Raji (cell line): ENCODE measurements at regions not wholly inside any gene's neighbourhood (a gene's known extent, or its start where the extent isn't known, plus 50 kb on each side); places are given as distances from the start of the nearest gene placed in this dataset.

Source experiments
- POLR2A ChIP-seq: IDR thresholded peaks from 2 replicates; pipeline ENCODE4 v1.6.1; 2011; ENCODE audit warnings: low read depth, low read length, control low read depth; ENCODE audit not compliant: insufficient read depth

- TF ChIP-seq POLR2A: no peak
These were observed 110.5 kb upstream of the CARMIL1 start for GRCh38 chr6:25168637-25169036.

GRCh38 chr6:25169553-25169952 lies 109.6 kb upstream of the CARMIL1 start:
- TF ChIP-seq POLR2A: no peak

DNA sequence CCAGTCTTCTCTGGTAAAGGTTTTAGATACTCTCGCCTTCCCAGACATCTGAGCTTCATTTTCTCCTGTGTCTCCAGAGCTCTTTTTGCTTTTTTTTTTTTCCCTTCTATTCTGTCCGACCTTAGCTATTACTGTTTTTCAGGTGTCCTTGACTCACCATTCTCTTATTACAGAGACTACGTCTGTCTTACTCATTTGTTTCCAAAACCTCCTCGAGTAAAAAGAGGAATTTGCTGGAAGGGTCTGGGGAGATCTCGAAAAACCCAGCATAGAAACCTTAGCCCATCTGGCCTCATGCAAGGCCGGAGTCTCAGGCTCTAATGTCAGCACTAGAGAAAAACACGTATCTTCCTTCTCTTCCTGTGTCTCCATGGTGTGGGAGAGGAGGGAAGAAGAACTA lies 109.2 kb upstream of the CARMIL1 start:
- no peak for TF ChIP-seq POLR2A

DNA sequence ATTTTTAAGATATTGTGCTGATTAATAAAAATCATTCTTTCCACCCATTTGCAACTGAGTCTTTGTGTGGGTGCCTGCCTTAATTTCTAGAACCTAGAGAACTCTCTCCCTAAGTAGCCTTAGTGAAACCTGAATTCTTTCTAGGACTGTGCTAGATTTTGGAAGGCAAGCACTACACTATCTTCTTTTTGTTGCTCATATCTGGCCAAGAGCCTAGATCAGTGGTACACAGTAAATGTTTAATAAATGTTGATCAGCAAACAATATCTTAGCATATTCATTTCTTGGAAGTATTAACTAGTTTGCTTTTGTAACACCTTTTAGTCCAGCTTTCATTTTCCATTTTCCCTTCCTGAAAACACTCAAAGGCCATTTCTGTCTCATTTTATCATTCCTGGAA lies 108.5 kb upstream of the CARMIL1 start:
- TF ChIP-seq POLR2A: no peak

DNA sequence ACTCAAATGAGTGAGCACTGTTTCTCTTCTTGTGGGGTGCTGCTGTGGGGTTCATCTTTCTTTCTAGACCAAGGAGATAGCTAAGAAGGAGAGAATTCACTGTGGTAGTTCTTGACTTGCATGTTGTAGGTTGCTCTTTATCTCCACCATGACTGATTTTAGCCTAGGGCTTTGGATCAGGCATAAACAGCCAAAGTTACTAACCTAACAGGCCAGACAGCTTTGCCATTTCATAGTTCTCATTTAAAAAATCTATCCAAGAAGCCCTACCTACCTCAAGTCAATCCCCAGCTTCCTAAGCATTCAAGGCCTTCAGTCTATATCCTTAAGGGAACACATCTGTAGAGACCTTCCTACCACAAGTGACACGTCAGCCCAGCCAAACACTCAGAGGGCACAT lies 107.9 kb upstream of the CARMIL1 start:
- TF ChIP-seq POLR2A: no peak

DNA sequence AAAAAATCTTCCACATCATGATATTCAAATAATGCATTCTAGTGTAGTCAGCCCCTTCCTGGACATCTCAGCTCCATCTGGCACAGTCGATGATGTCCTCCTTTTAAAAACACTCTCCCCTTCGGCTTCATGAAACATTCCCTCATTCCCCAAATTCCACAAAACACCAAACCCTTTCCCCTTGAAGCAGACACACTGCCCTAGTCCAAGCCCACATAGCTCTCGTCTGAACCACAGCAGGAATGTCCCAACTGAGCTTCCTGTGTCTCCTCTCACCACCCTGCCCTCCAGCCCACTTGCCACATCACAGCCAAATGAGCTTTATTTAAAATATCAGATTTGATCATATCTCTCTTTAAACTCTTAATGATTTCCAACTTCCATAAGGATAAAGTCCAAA lies 106.4 kb upstream of the CARMIL1 start:
- no peak for TF ChIP-seq POLR2A

GRCh38 chr6:25173246-25173645 lies 105.9 kb upstream of the CARMIL1 start:
- TF ChIP-seq POLR2A: no peak

DNA sequence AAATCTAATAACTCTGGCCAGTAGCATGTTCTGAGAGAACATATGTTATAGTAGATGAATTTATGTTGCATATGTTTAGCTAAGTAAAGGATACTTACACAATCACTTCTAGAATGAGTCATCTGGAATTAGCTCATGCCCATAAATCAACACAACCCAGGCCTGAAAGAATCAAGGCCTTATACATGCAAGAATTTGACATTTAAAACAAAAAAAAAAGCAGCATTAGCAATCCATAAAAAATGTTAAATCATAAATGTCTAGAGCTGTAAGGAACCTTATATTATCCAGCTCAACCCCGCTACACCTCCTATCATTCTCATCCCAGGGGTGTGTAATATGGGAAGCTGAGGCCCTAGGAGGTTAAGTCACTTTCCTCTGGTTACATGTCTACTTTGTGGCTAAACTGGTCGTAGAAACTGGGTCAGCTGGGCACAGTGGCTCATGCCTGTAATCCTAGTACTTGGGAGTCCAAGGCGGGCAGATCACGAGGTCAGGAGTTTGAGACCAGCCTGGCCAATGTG lies 105.2 kb upstream of the CARMIL1 start:
- TF ChIP-seq POLR2A: no peak

GRCh38 chr6:25174678-25175077 lies 104.5 kb upstream of the CARMIL1 start:
- TF ChIP-seq POLR2A: no peak

DNA sequence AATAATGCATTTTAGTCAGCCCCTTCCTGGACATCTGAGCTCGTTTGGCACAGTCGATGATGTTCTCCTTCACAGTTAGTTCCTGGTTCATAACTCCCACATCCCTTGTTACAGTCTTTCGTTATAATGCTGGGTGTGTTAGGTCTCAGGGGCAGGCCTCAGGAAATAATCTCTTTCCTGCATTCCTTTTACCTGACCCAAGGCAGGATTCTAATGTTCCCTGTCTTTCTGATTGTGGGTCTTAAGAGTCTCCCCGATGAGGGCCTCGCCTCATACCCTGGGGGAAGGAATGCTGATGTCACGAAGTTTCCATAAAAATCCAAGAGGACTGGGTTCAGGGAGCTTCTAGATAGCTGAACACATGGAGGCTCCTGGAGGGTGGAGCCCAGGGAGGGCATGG lies 104.0 kb upstream of the CARMIL1 start:
- no peak for TF ChIP-seq POLR2A

GRCh38 chr6:25175681-25176080 lies 103.5 kb upstream of the CARMIL1 start:
- TF ChIP-seq POLR2A: no peak

GRCh38 chr6:25176466-25176865 lies 102.7 kb upstream of the CARMIL1 start:
- no peak for TF ChIP-seq POLR2A

- TF ChIP-seq POLR2A: no peak
These were observed 101.6 kb upstream of the CARMIL1 start for GRCh38 chr6:25177500-25178028.

DNA sequence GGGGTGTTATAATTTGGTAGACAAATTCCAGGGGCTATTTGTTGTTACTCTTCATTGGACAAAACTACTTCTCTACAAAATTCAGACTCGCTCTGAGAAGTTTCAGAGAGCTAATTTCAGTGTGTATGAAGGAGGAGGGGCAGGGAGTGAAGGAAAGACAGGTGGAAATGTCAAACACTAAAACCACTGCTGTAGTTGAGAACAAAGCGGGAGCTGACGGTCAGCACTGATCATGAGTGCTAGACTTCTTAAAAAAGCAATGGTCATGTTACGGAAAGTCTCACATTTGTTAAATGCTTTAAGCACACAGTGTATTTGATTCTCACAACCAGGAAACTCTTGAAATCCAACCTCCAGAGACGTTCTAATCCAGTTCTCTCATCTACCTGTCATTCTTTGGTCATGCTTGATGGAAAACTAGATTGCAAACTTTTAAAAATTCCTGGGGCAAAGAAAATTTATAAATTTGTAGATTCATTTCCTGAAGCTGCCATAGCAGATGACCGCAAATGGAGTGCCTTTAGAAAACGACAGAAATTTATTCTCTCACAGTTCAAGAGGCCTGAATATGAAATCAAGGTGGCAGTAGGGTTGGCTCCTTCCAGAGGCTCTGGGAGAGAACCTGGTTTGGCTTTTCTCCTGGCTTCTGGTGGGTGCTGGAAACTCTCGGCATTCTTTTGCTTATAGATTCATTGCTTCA lies 100.7 kb upstream of the CARMIL1 start:
- TF ChIP-seq POLR2A: no peak

- no peak for TF ChIP-seq POLR2A
These were observed 100.0 kb upstream of the CARMIL1 start for GRCh38 chr6:25179051-25179778.
